Endothelial cell of umbilical vein (primary cell): ENCODE measurements at regions not wholly inside any gene's neighbourhood (a gene's known extent, or its start where the extent isn't known, plus 50 kb on each side); places are given as distances from the start of the nearest gene placed in this dataset.

Source experiments
- BruUV-seq: library from RNA; stranded (reverse); fragments of 400-500 nt; replicated peaks from 2 replicates; lab custom pipeline; 2021; lab: Mats Ljungman, UMichigan
- CTCF ChIA-PET: fragments of 300-600, 350-600 bp; sonication (Branson Sonifier 250); formaldehyde crosslinking; loops from one replicate; lab custom pipeline; 2021; ENCODE audit warnings: antibody characterized with exemption, inconsistent platforms; lab: Charles Lee
- POLR2A ChIA-PET: fragments of 300-600, 350-600 bp; sonication (Branson Sonifier 250); formaldehyde crosslinking; loops from one replicate; lab custom pipeline; 2021; ENCODE audit warnings: antibody characterized with exemption, inconsistent platforms; lab: Charles Lee
- DNase-seq: peaks from one replicate; pipeline ENCODE4 v3.0.0-alpha.2; 2011; ENCODE audit warnings: low read depth, low spot score
- FAIRE-seq: peaks from 2 replicates; lab custom pipeline; 2011; peaks lifted over from hg19 to GRCh38; lab: Jason Lieb, UNC
- H2AFZ ChIP-seq: 2 replicates; pipeline ENCODE4 v1.6.0; 2012; ENCODE audit warnings: low read depth, low read length, control low read depth, inconsistent platforms
- H3K27ac ChIP-seq: 2 replicates; pipeline ENCODE4 v1.5.1; 2011; ENCODE audit warnings: low read depth, mild to moderate bottlenecking, control low read depth, low read length, moderate library complexity; ENCODE audit not compliant: insufficient read depth
- H3K27me3 ChIP-seq, 2 experiments: 2 replicates each; pipeline versions ENCODE4 v1.6.0 to v1.6.1; 2011; ENCODE audit warnings: low read length in 2 of 2, mixed read lengths in 1 of 2; ENCODE audit not compliant: control insufficient read depth in 2 of 2, insufficient read depth in 2 of 2
- H3K36me3 ChIP-seq, 2 experiments: 2 replicates in 1 of 2; 3 replicates in 1 of 2; pipeline ENCODE4 v1.5.1; 2011; ENCODE audit warnings: low read length in 2 of 2, mild to moderate bottlenecking in 1 of 2, moderate library complexity in 1 of 2; ENCODE audit not compliant: control insufficient read depth in 2 of 2, insufficient read depth in 2 of 2; ENCODE audit errors: extremely low read depth in 1 of 2
- H3K4me1 ChIP-seq: 3 replicates; pipeline ENCODE4 v1.5.1; 2011; ENCODE audit warnings: mild to moderate bottlenecking, low read length; ENCODE audit not compliant: control insufficient read depth, insufficient read depth; ENCODE audit errors: extremely low read depth
- H3K4me2 ChIP-seq: 2 replicates; pipeline ENCODE4 v1.6.1; 2011; ENCODE audit warnings: low read length, control low read depth, mixed read lengths; ENCODE audit not compliant: insufficient read depth
- H3K4me3 ChIP-seq, 3 experiments: fragments of 200-600 bp in 1 of 3; sonication (generic), shearing (Covaris generic) in 1 of 3; replicated peaks in 1 of 3; 2 replicates each; pipeline ENCODE4 v1.5.1; 2011 to 2016; ENCODE audit warnings: control low read depth in 3 of 3, low read length in 3 of 3, mild to moderate bottlenecking in 2 of 3, inconsistent platforms in 1 of 3, low read depth in 1 of 3, moderate library complexity in 1 of 3; ENCODE audit not compliant: insufficient read depth in 1 of 3
- H3K79me2 ChIP-seq: 2 replicates; pipeline ENCODE4 v1.6.0; 2012; ENCODE audit warnings: low read length, inconsistent platforms; ENCODE audit not compliant: control insufficient read depth, insufficient read depth
- H3K9ac ChIP-seq: replicated peaks from 2 replicates; pipeline ENCODE3; 2011; ENCODE audit warnings: low read length, control low read depth; ENCODE audit not compliant: insufficient read depth; ENCODE audit errors: extremely low read depth
- H3K9me1 ChIP-seq: replicated peaks from 3 replicates; pipeline ENCODE4 v1.6.0; 2011; ENCODE audit warnings: mild to moderate bottlenecking, low read length; ENCODE audit not compliant: control insufficient read depth, insufficient read depth; ENCODE audit errors: extremely low read depth
- H3K9me3 ChIP-seq: replicated peaks from 2 replicates; pipeline ENCODE4 v1.5.1; 2012; ENCODE audit warnings: low read length, inconsistent platforms; ENCODE audit not compliant: control insufficient read depth, insufficient read depth
- H4K20me1 ChIP-seq: replicated peaks from 2 replicates; pipeline ENCODE3; 2011; ENCODE audit warnings: mild to moderate bottlenecking, low read length; ENCODE audit not compliant: control insufficient read depth, insufficient read depth; ENCODE audit errors: extremely low read depth
- CTCF ChIP-seq, 2 donors: IDR thresholded peaks; 1 replicate in 1 of 2; 2 replicates in 1 of 2; pipeline ENCODE4 v1.5.1; 2011; ENCODE audit warnings: low read length in 2 of 2, mild to moderate bottlenecking in 2 of 2, moderate library complexity in 2 of 2, control low read depth in 1 of 2, inconsistent platforms in 1 of 2, low read depth in 1 of 2; ENCODE audit not compliant: insufficient read depth in 1 of 2; ENCODE audit errors: extremely low read depth in 1 of 2
- EZH2 ChIP-seq: IDR thresholded peaks from 2 replicates; pipeline ENCODE4 v1.6.1; 2012; ENCODE audit warnings: borderline replicate concordance, low read depth, mild to moderate bottlenecking, moderate library complexity, low read length, inconsistent platforms; ENCODE audit not compliant: severe bottlenecking
- FOS ChIP-seq: IDR thresholded peaks from 2 replicates; pipeline ENCODE4 v1.6.1; 2011; ENCODE audit warnings: mild to moderate bottlenecking, low read length, moderate library complexity, borderline replicate concordance; ENCODE audit not compliant: insufficient read depth
- GATA2 ChIP-seq: IDR thresholded peaks from 2 replicates; pipeline ENCODE4 v1.7.0; 2011; ENCODE audit warnings: low read depth, mild to moderate bottlenecking, moderate library complexity, mixed read lengths, low read length; ENCODE audit not compliant: insufficient read length, insufficient read depth
- JUN ChIP-seq: IDR thresholded peaks from 2 replicates; pipeline ENCODE4 v1.6.1; 2011; ENCODE audit warnings: borderline replicate concordance, low read depth; ENCODE audit not compliant: insufficient read length, insufficient read depth
- MAX ChIP-seq: IDR thresholded peaks from 2 replicates; pipeline ENCODE4 v1.6.1; 2011; ENCODE audit not compliant: insufficient read depth, insufficient read length
- MYC ChIP-seq: IDR thresholded peaks from one replicate; pipeline ENCODE4 v1.6.1; 2011; ENCODE audit warnings: mild to moderate bottlenecking, low read depth, low read length
- POLR2A ChIP-seq: IDR thresholded peaks from 2 replicates; pipeline ENCODE4 v1.6.1; 2012; ENCODE audit warnings: low read depth, mild to moderate bottlenecking, control low read depth, low read length
- POLR2AphosphoS5 ChIP-seq: IDR thresholded peaks from 2 replicates; pipeline ENCODE4 v1.6.1; 2012; ENCODE audit warnings: low read depth, mild to moderate bottlenecking, control low read depth, low read length, moderate library complexity; ENCODE audit not compliant: insufficient read depth
- dilution Hi-C: fragments of 300-500 bp; cut with MboI; formaldehyde crosslinking; loops from one replicate; pipeline ENCODE4 v1.15.0; 2019; ENCODE audit warnings: low sequenced_read_pairs; ENCODE audit not compliant: extremely low pct_ligation_motif_present
- intact Hi-C: fragments of 100-400 bp; cut with micrococcal nuclease; formaldehyde crosslinking; loops from one replicate; pipeline ENCODE4 v1.10.0; 2022

GRCh38 chr3:191750618-191751017 lies 289.7 kb downstream of the PYDC2 start:
- Histone ChIP-seq H3K27me3 (no peaks in the 10 kb centered on the region), H3K79me2 (no peaks in the 10 kb centered on the region), H3K9ac (no peak overlapping the region), H2AFZ (no peak overlapping the region), H3K27ac (no peak overlapping the region), H3K4me3 (no peak overlapping the region), H3K9me1 (no peaks in the 10 kb centered on the region), H4K20me1 (no peaks in the 10 kb centered on the region), H3K4me2 (no peak overlapping the region), H3K4me1 (no peaks in the 10 kb centered on the region), H3K9me3 (no peaks in the 10 kb centered on the region), H3K36me3 (no peaks in the 10 kb centered on the region)
- intact Hi-C loops (no loop called here), dilution Hi-C loops (no loop called here)
- no peak for TF ChIP-seq GATA2
- TF ChIP-seq FOS = no peak
- TF ChIP-seq MAX = no peak
- no peak for TF ChIP-seq MYC
- TF ChIP-seq JUN = no peak
- TF ChIP-seq EZH2 = no peak
- TF ChIP-seq POLR2A = no peak
- no peak for TF ChIP-seq POLR2AphosphoS5
- no peak for TF ChIP-seq CTCF (IDR thresholded peaks at IDR 0.05; ENCODE audit: extremely low read depth in 1 of 2, insufficient read depth in 1 of 2, low read depth in 1 of 2, low read length in 2 of 2)
- ChIA-PET CTCF (no interaction called here), POLR2A (no interaction called here)
- no TSS peak for BruUV-seq
- FAIRE-seq (no peak), DNase-seq (no peak)
